ENCODE measurements at regions not wholly inside any gene's neighbourhood (a gene's known extent, or its start where the extent isn't known, plus 50 kb on each side); places are given as distances from the start of the nearest gene placed in this dataset.

DNA sequence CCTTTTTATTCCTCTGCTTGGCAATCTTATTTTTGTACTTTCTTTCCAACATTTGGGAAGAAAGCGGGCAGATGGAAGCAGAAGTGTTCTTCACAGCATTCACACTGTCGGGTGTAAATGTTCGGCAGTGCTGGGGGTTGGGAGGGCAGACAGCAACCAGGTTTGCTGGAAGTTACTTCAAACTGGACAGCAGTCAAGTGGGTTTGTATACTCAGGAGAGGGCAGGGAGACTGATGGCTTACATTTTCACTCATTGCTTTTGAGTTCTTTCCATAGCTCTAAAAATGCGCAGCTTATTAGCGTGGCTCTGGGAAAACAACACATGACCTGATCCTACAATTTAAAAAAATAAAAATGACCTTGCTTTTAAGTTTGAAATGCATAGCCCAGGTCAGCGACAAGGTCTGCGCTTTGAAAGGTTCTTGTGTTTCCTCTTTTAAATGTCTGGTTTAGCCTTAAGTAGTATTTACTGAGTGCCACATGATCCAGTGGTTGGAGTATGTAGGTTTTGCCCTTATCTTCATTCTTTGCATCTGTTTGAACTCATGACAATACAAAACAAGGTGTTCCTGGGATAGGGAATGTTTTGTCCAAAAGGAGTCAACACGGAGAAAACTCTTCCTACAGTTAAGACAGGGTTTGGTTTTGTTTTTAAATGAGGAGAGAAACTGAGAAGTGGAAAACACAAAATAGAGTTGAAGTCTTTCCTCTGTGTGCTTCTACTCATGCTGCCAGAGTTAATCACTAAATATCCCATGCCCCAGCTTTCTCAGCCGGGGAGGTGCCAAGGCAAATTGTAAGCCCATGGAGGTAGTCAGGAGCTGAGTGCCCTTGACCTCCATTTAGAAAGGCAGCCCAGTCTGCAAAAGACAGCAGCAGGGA lies 132.7 kb upstream of the DMRT1 start:
- no peak overlapping the region for H4K91ac ChIP-seq (ENCODE audit: low read depth, low read length, poor library complexity)
- H3K4me1 ChIP-seq (ENCODE audit: control insufficient read depth in 2 of 2, insufficient read depth in 1 of 2, low read depth in 1 of 2, low read length in 2 of 2) = peaks cover 2 to 6% of the 10 kb centered on the region in 2 donors
- peaks cover 0 to 3% (median 0%) of the 10 kb centered on the region in 3 experiments for H3K27me3 ChIP-seq (ENCODE audit: control insufficient read depth in 3 of 3, insufficient read depth in 3 of 3, low read depth in 1 of 3, low read length in 3 of 3)
- no peak overlapping the region for H2BK5ac ChIP-seq (ENCODE audit: low read length)
- H3K18ac ChIP-seq (ENCODE audit: low read length) = no peak overlapping the region
- H2BK12ac ChIP-seq (ENCODE audit: low read length) = no peak overlapping the region
- H3K79me1 ChIP-seq (ENCODE audit: low read depth, low read length) = peaks cover 3% of the 10 kb centered on the region
- no peak overlapping the region for H3K14ac ChIP-seq (ENCODE audit: low read length)
- no peak overlapping the region for H2AK5ac ChIP-seq (ENCODE audit: low read depth, low read length)
- H2BK15ac ChIP-seq (ENCODE audit: low read length) = no peak overlapping the region
- no peak overlapping the region for H3K9ac ChIP-seq (ENCODE audit: low read depth, low read length, poor library complexity)
- no peak for DNase-seq (ENCODE audit: low spot score)
- no peak overlapping the region for H3K27ac ChIP-seq (replicated peaks; ENCODE audit: low read length)
- H3K23ac ChIP-seq (ENCODE audit: low read depth, low read length, poor library complexity) = no peak overlapping the region
- no CpG with 5 or more reads among the region's 9 CpGs for WGBS, 2 donors (ENCODE audit: extremely low coverage in 2 of 2, insufficient read length in 2 of 2, insufficient replicate concordance in 1 of 2)
- H3K4me2 ChIP-seq (ENCODE audit: insufficient read depth, low read length, poor library complexity, severe bottlenecking) = no peak overlapping the region
- H4K8ac ChIP-seq (ENCODE audit: low read depth, low read length) = no peak overlapping the region
- H2BK120ac ChIP-seq (ENCODE audit: low read depth, low read length) = no peak overlapping the region
- H3K4me3 ChIP-seq (ENCODE audit: low read length in 2 of 2) = no peak overlapping the region
- H2AFZ ChIP-seq (ENCODE audit: low read length) = no peak overlapping the region
- H3K36me3 ChIP-seq (replicated peaks in 1 of 2; ENCODE audit: control insufficient read depth in 2 of 2, insufficient read depth in 2 of 2, low read length in 2 of 2) = peaks cover 14 to 31% of the 10 kb centered on the region in 2 donors
- H3K9me3 ChIP-seq (replicated peaks in 1 of 2; ENCODE audit: control insufficient read depth in 2 of 2, insufficient read depth in 1 of 2, low read depth in 1 of 2, low read length in 2 of 2) = no peaks in the 10 kb centered on the region
- no peak overlapping the region for H3K4ac ChIP-seq (ENCODE audit: low read length)

DNA sequence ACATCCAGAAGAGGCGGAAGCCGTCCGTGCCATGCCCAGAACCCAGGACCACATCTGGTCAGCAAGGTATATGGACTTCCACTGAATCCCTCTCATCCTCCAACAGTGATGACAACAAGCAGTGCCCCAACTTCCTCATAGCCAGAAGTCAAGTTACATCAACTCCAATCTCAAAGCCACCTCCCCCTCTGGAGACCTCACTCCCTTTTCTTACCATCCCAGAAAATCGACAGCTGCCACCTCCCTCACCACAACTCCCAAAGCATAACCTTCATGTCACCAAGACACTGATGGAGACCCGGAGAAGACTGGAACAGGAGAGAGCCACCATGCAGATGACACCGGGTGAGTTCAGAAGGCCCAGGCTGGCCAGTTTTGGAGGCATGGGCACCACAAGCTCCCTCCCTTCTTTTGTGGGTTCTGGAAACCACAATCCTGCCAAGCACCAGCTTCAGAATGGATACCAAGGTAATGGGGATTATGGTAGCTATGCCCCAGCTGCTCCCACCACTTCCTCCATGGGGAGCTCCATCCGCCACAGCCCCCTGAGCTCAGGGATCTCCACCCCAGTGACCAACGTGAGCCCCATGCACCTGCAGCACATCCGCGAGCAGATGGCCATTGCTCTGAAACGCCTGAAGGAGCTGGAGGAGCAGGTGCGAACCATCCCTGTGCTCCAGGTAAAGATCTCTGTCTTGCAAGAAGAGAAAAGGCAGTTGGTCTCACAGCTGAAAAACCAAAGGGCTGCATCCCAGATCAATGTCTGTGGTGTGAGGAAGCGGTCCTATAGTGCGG lies 130.3 kb upstream of the DMRT1 start:
- H2BK12ac ChIP-seq (ENCODE audit: low read length) = no peak overlapping the region
- H3K18ac ChIP-seq (ENCODE audit: low read length) = no peak overlapping the region
- no peak overlapping the region for H3K14ac ChIP-seq (ENCODE audit: low read length)
- no peaks in the 10 kb centered on the region for H3K9me3 ChIP-seq (replicated peaks in 1 of 2; ENCODE audit: control insufficient read depth in 2 of 2, insufficient read depth in 1 of 2, low read depth in 1 of 2, low read length in 2 of 2)
- no CpG with 5 or more reads among the region's 14 CpGs for WGBS, 2 donors (ENCODE audit: extremely low coverage in 2 of 2, insufficient read length in 2 of 2, insufficient replicate concordance in 1 of 2)
- no peak overlapping the region for H2AFZ ChIP-seq (ENCODE audit: low read length)
- H2BK120ac ChIP-seq (ENCODE audit: low read depth, low read length) = no peak overlapping the region
- DNase-seq (ENCODE audit: low spot score) = no peak
- no peak overlapping the region for H3K27ac ChIP-seq (replicated peaks; ENCODE audit: low read length)
- H3K4me2 ChIP-seq (ENCODE audit: insufficient read depth, low read length, poor library complexity, severe bottlenecking) = no peak overlapping the region
- H3K27me3 ChIP-seq (ENCODE audit: control insufficient read depth in 3 of 3, insufficient read depth in 3 of 3, low read depth in 1 of 3, low read length in 3 of 3) = peaks cover 0 to 3% (median 0%) of the 10 kb centered on the region in 3 experiments
- H3K79me1 ChIP-seq (ENCODE audit: low read depth, low read length) = peaks cover 3% of the 10 kb centered on the region
- no peak overlapping the region for H4K91ac ChIP-seq (ENCODE audit: low read depth, low read length, poor library complexity)
- H4K8ac ChIP-seq (ENCODE audit: low read depth, low read length) = no peak overlapping the region
- no peak overlapping the region for H2BK15ac ChIP-seq (ENCODE audit: low read length)
- H3K36me3 ChIP-seq (replicated peaks in 1 of 2; ENCODE audit: control insufficient read depth in 2 of 2, insufficient read depth in 2 of 2, low read length in 2 of 2) = peaks cover 14 to 31% of the 10 kb centered on the region in 2 donors
- H3K23ac ChIP-seq (ENCODE audit: low read depth, low read length, poor library complexity) = no peak overlapping the region
- H3K4me1 ChIP-seq (ENCODE audit: control insufficient read depth in 2 of 2, insufficient read depth in 1 of 2, low read depth in 1 of 2, low read length in 2 of 2) = peaks cover 2 to 6% of the 10 kb centered on the region in 2 donors
- no peak overlapping the region for H3K9ac ChIP-seq (ENCODE audit: low read depth, low read length, poor library complexity)
- H2AK5ac ChIP-seq (ENCODE audit: low read depth, low read length) = no peak overlapping the region
- H3K4ac ChIP-seq (ENCODE audit: low read length) = no peak overlapping the region
- H3K4me3 ChIP-seq (ENCODE audit: low read length in 2 of 2) = no peak overlapping the region
- no peak overlapping the region for H2BK5ac ChIP-seq (ENCODE audit: low read length)

DNA sequence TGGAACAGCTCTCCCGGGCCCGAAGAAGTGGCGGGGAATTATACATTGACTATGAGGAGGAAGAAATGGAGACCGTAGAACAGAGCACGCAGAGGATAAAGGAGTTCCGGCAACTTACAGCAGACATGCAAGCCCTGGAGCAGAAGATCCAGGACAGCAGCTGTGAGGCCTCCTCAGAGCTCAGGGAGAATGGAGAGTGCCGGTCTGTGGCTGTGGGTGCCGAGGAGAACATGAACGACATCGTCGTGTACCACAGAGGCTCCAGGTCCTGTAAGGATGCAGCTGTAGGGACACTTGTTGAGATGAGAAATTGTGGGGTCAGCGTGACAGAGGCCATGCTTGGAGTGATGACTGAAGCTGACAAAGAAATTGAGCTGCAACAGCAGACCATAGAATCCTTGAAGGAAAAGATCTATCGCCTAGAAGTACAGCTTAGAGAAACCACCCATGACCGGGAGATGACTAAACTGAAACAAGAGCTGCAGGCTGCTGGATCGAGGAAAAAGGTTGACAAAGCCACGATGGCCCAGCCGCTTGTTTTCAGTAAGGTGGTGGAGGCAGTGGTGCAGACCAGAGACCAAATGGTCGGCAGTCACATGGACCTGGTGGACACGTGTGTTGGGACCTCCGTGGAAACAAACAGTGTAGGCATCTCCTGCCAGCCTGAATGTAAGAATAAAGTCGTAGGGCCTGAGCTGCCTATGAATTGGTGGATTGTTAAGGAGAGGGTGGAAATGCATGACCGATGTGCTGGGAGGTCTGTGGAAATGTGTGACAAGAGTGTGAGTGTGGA lies 129.5 kb upstream of the DMRT1 start:
- Histone ChIP-seq H3K36me3 (replicated peaks in 1 of 2; ENCODE audit: control insufficient read depth in 2 of 2, insufficient read depth in 2 of 2, low read length in 2 of 2) (peaks cover 14 to 31% of the 10 kb centered on the region in 2 donors), H2AFZ (ENCODE audit: low read length) (no peak overlapping the region), H4K8ac (ENCODE audit: low read depth, low read length) (no peak overlapping the region), H3K27ac (replicated peaks; ENCODE audit: low read length) (no peak overlapping the region), H3K9me3 (replicated peaks in 1 of 2; ENCODE audit: control insufficient read depth in 2 of 2, insufficient read depth in 1 of 2, low read depth in 1 of 2, low read length in 2 of 2) (no peaks in the 10 kb centered on the region), H3K23ac (ENCODE audit: low read depth, low read length, poor library complexity) (no peak overlapping the region), H3K4me1 (ENCODE audit: control insufficient read depth in 2 of 2, insufficient read depth in 1 of 2, low read depth in 1 of 2, low read length in 2 of 2) (peaks cover 0 to 6% of the 10 kb centered on the region in 2 donors), H3K4me2 (ENCODE audit: insufficient read depth, low read length, poor library complexity, severe bottlenecking) (no peak overlapping the region), H3K9ac (ENCODE audit: low read depth, low read length, poor library complexity) (no peak overlapping the region), H4K91ac (ENCODE audit: low read depth, low read length, poor library complexity) (no peak overlapping the region), H2BK5ac (ENCODE audit: low read length) (no peak overlapping the region), H3K18ac (ENCODE audit: low read length) (no peak overlapping the region), H3K79me1 (ENCODE audit: low read depth, low read length) (peaks cover 1% of the 10 kb centered on the region), H2BK15ac (ENCODE audit: low read length) (no peak overlapping the region), H2BK12ac (ENCODE audit: low read length) (no peak overlapping the region), H3K4ac (ENCODE audit: low read length) (no peak overlapping the region), H2AK5ac (ENCODE audit: low read depth, low read length) (no peak overlapping the region), H3K4me3 (ENCODE audit: low read length in 2 of 2) (no peak overlapping the region), H3K14ac (ENCODE audit: low read length) (no peak overlapping the region), H3K27me3 (ENCODE audit: control insufficient read depth in 3 of 3, insufficient read depth in 3 of 3, low read depth in 1 of 3, low read length in 3 of 3) (no peaks in the 10 kb centered on the region), H2BK120ac (ENCODE audit: low read depth, low read length) (no peak overlapping the region)
- no peak for DNase-seq (ENCODE audit: low spot score)
- WGBS, 2 donors (ENCODE audit: extremely low coverage in 2 of 2, insufficient read length in 2 of 2, insufficient replicate concordance in 1 of 2) = no CpG with 5 or more reads among the region's 22 CpGs

All from neuronal stem cell (in vitro differentiated cells).